Superior temporal gyrus (tissue), 1 donor: ENCODE measurements at regions not wholly inside any gene's neighbourhood (a gene's known extent, or its start where the extent isn't known, plus 50 kb on each side); places are given as distances from the start of the nearest gene placed in this dataset.
"Not testable (repeated sequence)": the region's sequence is repeated elsewhere in the genome, so short reads cannot be mapped to it uniquely, and the experiment has no call there.

Source experiments
- DNase-seq: peaks from one replicate; pipeline ENCODE4 v3.0.0-alpha.2; 2016; ENCODE audit errors: extremely low spot score

GRCh38 chr13:83730674-83731073 is 151.6 kb downstream of the SLITRK1 start:
- DNase-seq, result no peak

GRCh38 chr13:83722443-83722842 is 159.8 kb downstream of the SLITRK1 start:
- DNase-seq, result no peak

GRCh38 chr13:83716121-83716520 is 166.2 kb downstream of the SLITRK1 start:
- DNase-seq, result no peak

- DNase-seq, result no peak
Measured at GRCh38 chr13:83714236-83714635, 168.0 kb downstream of the SLITRK1 start.

- no peak for DNase-seq
Measured at GRCh38 chr13:83710133-83710515, 172.2 kb downstream of the SLITRK1 start.

GRCh38 chr13:83709426-83710132 is 172.7 kb downstream of the SLITRK1 start:
- DNase-seq, result no peak

- no peak for DNase-seq
Measured at GRCh38 chr13:83702021-83702420, 180.3 kb downstream of the SLITRK1 start.

GRCh38 chr13:83692800-83693199 is 189.5 kb downstream of the SLITRK1 start:
- no peak for DNase-seq

GRCh38 chr13:83691966-83692365 is 190.3 kb downstream of the SLITRK1 start:
- DNase-seq, result no peak

GRCh38 chr13:83681547-83681946 is 200.7 kb downstream of the SLITRK1 start:
- DNase-seq, result no peak

GRCh38 chr13:83677985-83678384 is 204.3 kb downstream of the SLITRK1 start:
- no peak for DNase-seq

- DNase-seq, result no peak
Measured at GRCh38 chr13:83672612-83673011, 209.7 kb downstream of the SLITRK1 start.

GRCh38 chr13:83667606-83668005 is 214.7 kb downstream of the SLITRK1 start:
- DNase-seq, result no peak

- no peak for DNase-seq
Measured at GRCh38 chr13:83666141-83666540, 216.1 kb downstream of the SLITRK1 start.

- no peak for DNase-seq
Measured at GRCh38 chr13:83657281-83657680, 225.0 kb downstream of the SLITRK1 start.

GRCh38 chr13:83642617-83643016 is 239.7 kb downstream of the SLITRK1 start:
- DNase-seq, result not testable (repeated sequence)

GRCh38 chr13:83634601-83635000 is 247.7 kb downstream of the SLITRK1 start:
- peak; percentile 94 for DNase-seq

- DNase-seq, result peak; percentile 54
Measured at GRCh38 chr13:83633746-83634145, 248.5 kb downstream of the SLITRK1 start.

- DNase-seq, result no peak
Measured at GRCh38 chr13:83622422-83622784, 259.9 kb downstream of the SLITRK1 start.

GRCh38 chr13:83621765-83622421 is 260.4 kb downstream of the SLITRK1 start:
- DNase-seq, result no peak

GRCh38 chr13:83620530-83621220 is 261.6 kb downstream of the SLITRK1 start:
- no peak for DNase-seq

GRCh38 chr13:83618966-83619365 is 263.3 kb downstream of the SLITRK1 start:
- no peak for DNase-seq

GRCh38 chr13:83613524-83613923 is 268.8 kb downstream of the SLITRK1 start:
- no peak for DNase-seq
